DMS153 treated with DMSO at 0.1 percent for 48 hours (cell line): ENCODE measurements at regions not wholly inside any gene's neighbourhood (a gene's known extent, or its start where the extent isn't known, plus 50 kb on each side); places are given as distances from the start of the nearest gene placed in this dataset.
A peak's percentile ranks its signal among the peaks of the same experiment; 100 is the strongest.

Experiments used
- DNase-seq: peaks from one replicate; lab custom pipeline; 2025; ENCODE audit not compliant: unreplicated experiment; lab: John Stamatoyannopoulos, UW

GRCh38 chr4:128604204-128604603 is 205.3 kb upstream of the JADE1 start:
- DNase-seq, result no peak

DNA sequence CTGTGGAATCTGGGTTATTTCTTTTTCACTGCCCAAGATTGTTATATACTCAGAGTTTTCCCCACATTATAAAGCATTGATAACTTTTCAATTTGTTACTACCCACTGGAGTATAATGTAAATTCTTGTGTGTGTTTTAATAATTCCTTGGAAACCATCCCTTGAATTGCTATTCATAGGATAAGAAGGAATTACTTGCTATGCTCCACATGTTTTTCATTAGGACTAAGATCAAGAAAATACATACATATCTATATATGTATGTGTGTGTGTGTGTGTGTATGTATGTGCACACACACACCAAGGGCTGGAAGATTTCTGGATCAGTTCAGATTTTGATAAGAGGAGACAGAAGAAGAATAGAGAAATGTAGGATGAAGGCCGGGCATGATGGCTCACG is 206.4 kb upstream of the JADE1 start:
- DNase-seq, result no peak

- no peak for DNase-seq
Observed at GRCh38 chr4:128601991-128602695, 207.4 kb upstream of the JADE1 start.

- peak; percentile 90 for DNase-seq
Observed at GRCh38 chr4:128600996-128601871, 208.3 kb upstream of the JADE1 start.

- DNase-seq, result peak; percentile 49
Observed at GRCh38 chr4:128600410-128600809, 209.1 kb upstream of the JADE1 start.

DNA sequence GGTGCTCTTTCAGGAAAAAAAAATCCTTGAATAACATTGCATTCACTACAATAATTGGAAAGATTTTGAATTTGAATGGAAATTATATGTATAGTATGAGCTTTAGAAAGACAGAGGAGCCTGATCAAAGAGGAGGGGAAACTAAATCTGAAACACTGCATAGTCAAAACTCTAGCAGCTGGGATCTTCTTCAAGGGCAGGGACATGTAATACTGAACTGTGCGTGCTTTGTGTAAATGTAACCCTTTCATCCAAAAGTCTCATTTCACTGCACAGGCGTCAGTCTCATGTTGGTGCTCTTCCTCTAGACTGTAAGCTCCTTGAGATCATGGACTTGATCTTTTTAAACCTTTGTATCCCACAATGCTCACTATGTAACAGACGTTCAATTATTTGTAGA is 212.0 kb upstream of the JADE1 start:
- no peak for DNase-seq

- DNase-seq, result no peak
Observed at GRCh38 chr4:128596853-128597252, 212.6 kb upstream of the JADE1 start.

GRCh38 chr4:128596115-128596514 is 213.4 kb upstream of the JADE1 start:
- no peak for DNase-seq

DNA sequence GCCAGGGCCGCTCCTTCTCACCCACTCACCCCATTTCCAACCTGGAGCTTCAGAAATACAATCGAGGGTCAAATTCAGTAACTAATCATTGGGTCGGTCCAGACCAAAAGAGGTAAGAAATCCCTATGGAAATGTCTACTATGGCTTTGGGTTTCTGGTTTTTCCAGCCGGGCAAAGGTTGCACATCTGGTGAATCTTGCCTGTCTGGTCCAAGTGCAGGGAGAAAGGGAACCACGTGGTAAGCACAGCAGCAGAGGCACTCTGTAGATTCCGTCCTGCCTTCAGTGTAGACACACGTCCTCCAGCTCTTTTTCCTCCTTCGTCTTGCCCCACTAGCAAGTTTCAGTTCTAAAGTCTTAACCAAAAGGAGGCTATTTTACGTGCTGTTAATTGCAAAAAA is 218.0 kb upstream of the JADE1 start:
- DNase-seq, result no peak

- no peak for DNase-seq
Observed at GRCh38 chr4:128590773-128591172, 218.7 kb upstream of the JADE1 start.

- DNase-seq, result no peak
Observed at GRCh38 chr4:128590034-128590740, 219.3 kb upstream of the JADE1 start.

DNA sequence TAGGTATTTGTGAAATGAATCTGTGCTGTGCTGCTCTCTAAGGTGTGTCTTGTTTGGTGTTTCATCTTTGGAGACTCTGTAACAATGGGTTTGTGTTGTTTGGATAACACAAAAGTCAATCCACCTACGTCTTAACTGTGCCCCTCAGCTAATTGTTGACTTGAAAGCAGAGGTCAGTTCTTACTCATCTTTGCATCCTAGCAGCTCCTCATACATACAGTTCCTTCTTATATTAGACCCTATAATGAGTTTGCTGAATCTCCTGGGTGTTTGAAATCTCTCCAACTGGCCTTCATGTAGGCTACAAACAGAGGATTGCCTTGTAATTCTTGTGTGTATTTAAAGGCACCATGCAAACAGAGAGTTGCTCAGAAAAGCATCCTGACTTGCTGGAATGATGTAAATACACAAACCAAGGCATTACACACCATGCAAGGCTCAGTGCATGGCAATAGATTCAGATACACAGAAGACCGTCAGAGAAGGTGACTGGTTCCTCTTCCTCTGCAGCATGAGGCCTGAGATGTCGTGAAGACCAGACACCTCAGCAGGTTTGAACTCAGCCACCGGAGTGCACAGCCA is 220.0 kb upstream of the JADE1 start:
- DNase-seq, result no peak

- DNase-seq, result no peak
Observed at GRCh38 chr4:128587382-128587781, 222.1 kb upstream of the JADE1 start.

DNA sequence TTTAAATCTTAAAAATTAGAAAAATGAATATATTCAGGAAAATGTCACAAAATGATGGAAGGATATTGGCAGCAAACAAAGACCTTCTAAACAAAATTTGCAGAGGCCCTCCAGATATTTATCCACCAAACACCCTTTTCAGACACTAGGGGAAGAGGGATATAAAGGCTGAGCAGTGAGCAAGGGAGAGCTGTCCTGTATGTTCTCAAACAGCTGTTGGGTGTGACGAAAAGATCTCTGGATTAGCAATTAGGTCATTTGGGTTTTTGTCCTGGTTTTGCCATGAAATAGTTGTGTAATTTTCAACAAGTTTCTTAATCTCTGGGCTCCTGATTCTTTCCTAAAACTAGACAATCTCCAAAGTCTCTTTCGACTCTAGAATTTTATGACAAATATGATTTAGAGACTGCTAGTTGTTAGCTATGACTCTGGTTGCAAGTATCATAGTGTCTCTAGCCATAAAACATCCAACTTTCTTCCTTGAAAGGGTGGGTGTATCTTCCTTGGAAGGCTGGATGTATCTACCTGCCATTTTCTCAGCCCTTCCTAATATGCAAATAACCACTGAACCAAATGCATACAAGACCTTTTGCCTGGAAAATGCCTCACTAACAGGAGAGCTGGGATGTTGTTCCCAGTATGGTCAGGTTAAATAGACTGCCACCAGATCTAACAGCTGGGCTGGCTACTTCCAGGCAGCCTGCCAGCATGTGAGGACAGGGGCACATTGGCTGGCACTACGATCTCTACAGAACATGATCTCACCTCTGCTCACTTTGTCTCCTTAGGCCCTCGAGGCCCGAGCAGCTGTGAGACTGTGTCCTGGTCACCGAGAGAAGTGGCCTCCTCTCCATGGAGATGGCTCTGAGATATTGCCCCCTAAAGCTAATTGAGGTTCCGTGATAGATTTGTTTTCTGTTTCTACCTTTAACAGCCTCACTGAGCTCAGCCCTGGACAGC is 225.5 kb upstream of the JADE1 start:
- DNase-seq, result no peak

DNA sequence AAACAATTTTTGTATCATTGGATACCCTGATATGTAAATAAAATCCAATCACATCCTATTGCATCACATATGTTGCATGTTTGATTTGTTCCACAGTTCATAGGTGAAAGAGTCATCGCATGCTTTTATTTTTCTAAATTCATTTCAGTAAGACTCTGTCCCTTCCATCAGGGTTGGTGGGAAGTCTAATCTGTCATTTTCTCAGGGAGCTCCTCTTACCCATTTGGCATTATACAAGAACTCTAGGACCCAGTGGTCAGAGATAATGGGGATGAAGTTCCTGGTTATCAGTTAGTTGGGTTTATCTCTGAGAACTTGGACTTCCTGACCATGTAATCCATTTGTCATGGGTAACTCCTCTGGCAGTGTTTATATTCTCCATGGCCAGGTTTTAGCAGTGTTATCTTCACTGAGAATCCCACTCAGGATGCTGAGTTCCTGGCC is 227.1 kb upstream of the JADE1 start:
- no peak for DNase-seq

GRCh38 chr4:128579154-128579853 is 230.2 kb upstream of the JADE1 start:
- DNase-seq, result no peak

GRCh38 chr4:128574706-128575105 is 234.8 kb upstream of the JADE1 start:
- DNase-seq, result peak; percentile 19

DNA sequence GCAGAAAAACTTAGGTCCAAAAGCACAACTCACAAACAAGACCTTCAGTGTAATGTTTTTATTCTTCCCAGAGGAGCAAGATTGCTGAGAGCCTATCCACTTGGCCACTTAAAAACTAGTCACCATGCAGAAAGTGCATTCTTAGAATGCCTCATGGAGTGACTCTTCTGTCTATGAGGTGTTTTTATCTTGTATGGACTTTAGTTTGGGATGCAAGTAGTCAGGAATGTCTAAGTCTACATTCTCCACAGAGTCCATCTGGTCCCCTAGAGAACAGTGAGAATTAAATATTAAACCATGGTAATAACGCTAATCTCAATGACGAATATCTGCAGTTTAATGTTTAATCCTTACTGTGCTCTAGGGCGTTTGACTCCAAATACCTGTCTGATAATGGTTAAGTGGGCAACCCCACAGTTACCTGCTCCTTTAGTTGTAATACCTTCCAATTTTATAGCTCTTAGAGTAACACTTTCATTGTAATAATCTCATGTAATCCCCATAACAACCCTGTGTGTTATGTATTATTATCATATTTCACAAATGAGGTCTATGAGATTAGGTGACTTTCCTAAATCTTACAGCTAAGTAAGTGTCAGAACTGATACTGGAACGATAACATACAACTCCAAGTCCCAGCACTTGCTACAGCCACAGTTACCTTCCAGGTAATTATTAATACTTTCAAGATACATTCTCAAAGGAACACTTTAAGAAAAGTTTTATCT is 235.6 kb upstream of the JADE1 start:
- DNase-seq, result no peak

DNA sequence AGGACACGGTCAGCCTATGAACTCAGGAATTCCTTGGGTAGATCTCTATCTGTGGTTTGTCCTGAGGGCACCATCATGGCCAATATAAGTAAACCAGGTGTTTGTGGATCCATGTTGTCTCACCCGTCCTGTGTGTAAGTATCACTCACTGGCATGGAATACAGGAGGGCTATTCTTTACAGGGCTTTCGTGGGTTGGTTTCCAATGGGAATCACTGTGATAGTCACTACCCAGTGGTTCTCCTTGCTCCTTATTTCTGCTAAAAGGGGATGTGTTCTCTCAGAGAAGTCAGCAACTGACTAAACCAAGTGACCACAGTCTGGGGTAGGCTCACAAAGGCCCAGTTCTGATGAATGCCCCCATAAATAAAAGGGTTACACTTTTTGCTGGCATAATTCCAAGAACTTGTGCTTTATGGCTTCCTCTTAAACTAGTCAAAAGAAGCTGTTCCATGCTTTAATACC is 236.7 kb upstream of the JADE1 start:
- DNase-seq, result no peak
